HUES64 (cell line): ENCODE measurements at regions not wholly inside any gene's neighbourhood (a gene's known extent, or its start where the extent isn't known, plus 50 kb on each side); places are given as distances from the start of the nearest gene placed in this dataset.

ENCODE experiments used
- H3K27ac ChIP-seq: 2 replicates; pipeline ENCODE4 v1.7.0; 2013; ENCODE audit warnings: low read depth, low read length, inconsistent platforms
- H3K27me3 ChIP-seq: 2 replicates; pipeline ENCODE4 v1.6.1; 2013; ENCODE audit warnings: mild to moderate bottlenecking, low read length; ENCODE audit not compliant: insufficient read depth
- H3K36me3 ChIP-seq: 2 replicates; pipeline ENCODE4 v1.6.1; 2013; ENCODE audit warnings: mild to moderate bottlenecking, low read length; ENCODE audit not compliant: insufficient read depth
- H3K4me1 ChIP-seq: 2 replicates; pipeline ENCODE4 v1.6.1; 2013; ENCODE audit warnings: mild to moderate bottlenecking, low read length, moderate library complexity; ENCODE audit not compliant: insufficient read depth
- H3K4me3 ChIP-seq: 2 replicates; pipeline ENCODE4 v1.5.1; 2013; ENCODE audit warnings: mild to moderate bottlenecking, low read length, moderate library complexity
- H3K9ac ChIP-seq: 2 replicates; pipeline ENCODE4 v1.6.1; 2013; ENCODE audit warnings: mild to moderate bottlenecking, low read depth, low read length
- H3K9me3 ChIP-seq: 2 replicates; pipeline ENCODE4 v1.6.1; 2013; ENCODE audit warnings: low read depth, low read length; ENCODE audit not compliant: insufficient read depth
- WGBS: fragments of 150-250, 120-280 bp; methylation state at CpG from one replicate; pipeline ENCODE4 v1.1.7; 2013; ENCODE audit warnings: missing lambda C conversion rate; 5-methylcytosine and 5-hydroxymethylcytosine counted together

DNA sequence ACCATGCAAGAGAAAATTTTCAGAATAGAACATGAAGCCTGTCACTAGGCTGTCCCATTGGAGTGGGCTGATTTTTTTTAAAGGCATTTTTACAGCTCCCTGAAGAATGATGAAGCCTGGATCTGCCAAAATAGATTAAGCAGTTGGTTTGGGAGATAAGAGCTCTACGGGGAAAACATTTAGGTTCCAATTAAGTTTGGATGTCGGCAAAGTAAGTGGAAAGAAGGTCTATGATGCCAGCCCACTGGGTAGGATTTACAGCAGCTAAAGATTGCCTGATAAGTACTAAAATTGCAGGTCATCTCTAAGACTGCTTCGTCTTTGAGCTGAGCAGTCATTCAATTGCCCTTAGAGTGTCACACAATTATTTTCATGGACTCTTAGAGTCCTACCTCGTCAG, 939.2 kb upstream of the CELF2 start:
- Histone ChIP-seq H3K27ac (no peak overlapping the region), H3K9me3 (peaks cover 15% of the 10 kb centered on the region), H3K27me3 (no peaks in the 10 kb centered on the region), H3K9ac (no peak overlapping the region), H3K4me1 (no peaks in the 10 kb centered on the region), H3K36me3 (no peaks in the 10 kb centered on the region), H3K4me3 (no peak overlapping the region)
- 89% methylated on average over 4 of the region's 4 CpGs for WGBS

DNA sequence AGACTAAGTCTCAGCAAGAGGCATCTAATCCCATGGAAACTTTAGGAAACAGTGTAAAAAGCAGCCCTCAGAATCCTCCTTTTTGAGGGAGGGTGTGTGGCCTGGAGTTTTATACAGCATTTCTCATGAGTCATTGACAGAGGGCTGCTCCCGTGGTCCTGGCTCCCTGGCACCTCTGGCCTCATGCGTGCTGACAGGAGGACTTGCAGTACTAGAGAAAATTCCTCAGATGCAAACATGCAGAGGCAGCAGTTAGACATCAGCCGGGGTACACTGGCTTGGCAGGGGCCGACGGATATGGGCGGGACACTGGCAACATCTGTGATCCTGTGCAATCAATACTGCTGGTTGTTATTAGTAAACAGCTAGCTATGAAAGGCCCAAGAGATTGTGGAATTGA, 925.1 kb upstream of the CELF2 start:
- 80% methylated on average over 6 of the region's 6 CpGs for WGBS

DNA sequence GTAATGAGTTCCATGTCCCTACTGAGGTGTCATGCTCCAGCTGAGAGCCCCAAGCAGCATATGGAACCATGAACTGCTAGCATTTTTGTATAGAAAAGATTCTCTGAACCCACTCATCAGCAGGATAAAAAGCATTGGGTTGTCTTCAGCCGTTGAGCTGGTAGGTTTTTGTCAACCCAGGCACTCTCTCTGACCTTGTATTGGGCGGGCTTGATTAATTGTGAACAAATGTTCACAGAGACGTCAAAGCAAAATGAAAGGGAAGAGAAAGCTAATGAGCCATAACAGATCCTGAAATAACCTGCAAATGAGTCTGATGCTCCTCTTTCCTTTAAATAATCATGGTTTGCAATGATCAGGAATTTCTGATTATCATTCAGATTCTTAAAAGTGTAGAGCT, 924.7 kb upstream of the CELF2 start:
- 96% methylated on average over 3 of the region's 3 CpGs for whole genome bisulfite sequencing
- no peak overlapping the region for H3K4me3 ChIP-seq
- no peak overlapping the region for H3K9ac ChIP-seq
- H3K9me3 ChIP-seq, result no peaks in the 10 kb centered on the region
- peaks cover 3% of the 10 kb centered on the region; the same call in 1 of the 2 replicates for H3K4me1 ChIP-seq
- no peak overlapping the region for H3K27ac ChIP-seq
- H3K27me3 ChIP-seq, result no peaks in the 10 kb centered on the region
- no peaks in the 10 kb centered on the region for H3K36me3 ChIP-seq

More for the DNA sequence above, 925.1 kb upstream of the CELF2 start:
- Histone ChIP-seq H3K4me3 (no peak overlapping the region), H3K9ac (no peak overlapping the region), H3K27ac (no peak overlapping the region), H3K9me3 (0 out of 2 replicates have a peak, but pooled peaks cover 4% of the 10 kb centered on the region), H3K4me1 (peaks cover 3% of the 10 kb centered on the region; the same call in 1 of the 2 replicates), H3K36me3 (no peaks in the 10 kb centered on the region), H3K27me3 (no peaks in the 10 kb centered on the region)

DNA sequence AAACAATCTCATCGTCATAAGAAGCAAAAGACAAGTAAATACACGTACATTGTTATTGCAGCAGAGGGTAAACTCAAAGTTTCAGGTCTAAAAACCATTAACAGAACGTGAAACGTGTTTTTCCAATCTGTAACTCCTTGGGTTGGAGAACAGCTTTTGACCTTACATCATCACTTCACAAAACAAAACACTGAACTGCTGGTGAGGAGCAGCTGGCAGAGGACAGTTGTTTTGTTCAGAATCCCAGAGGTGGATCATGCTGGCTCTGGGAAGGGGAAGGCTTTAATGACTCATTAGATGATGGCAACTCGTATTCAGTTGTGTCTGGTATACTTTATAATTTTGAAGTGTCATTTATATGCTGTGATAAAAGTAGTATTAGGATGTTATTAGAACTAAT, 923.0 kb upstream of the CELF2 start:
- Histone ChIP-seq H3K4me3 (no peak overlapping the region), H3K4me1 (peaks cover 3% of the 10 kb centered on the region; the same call in 1 of the 2 replicates), H3K27ac (no peak overlapping the region), H3K9me3 (peaks cover 1% of the 10 kb centered on the region; the same call in 1 of the 2 replicates), H3K9ac (no peak overlapping the region), H3K36me3 (no peaks in the 10 kb centered on the region), H3K27me3 (no peaks in the 10 kb centered on the region)
- 94% methylated on average over 5 of the region's 5 CpGs for WGBS

DNA sequence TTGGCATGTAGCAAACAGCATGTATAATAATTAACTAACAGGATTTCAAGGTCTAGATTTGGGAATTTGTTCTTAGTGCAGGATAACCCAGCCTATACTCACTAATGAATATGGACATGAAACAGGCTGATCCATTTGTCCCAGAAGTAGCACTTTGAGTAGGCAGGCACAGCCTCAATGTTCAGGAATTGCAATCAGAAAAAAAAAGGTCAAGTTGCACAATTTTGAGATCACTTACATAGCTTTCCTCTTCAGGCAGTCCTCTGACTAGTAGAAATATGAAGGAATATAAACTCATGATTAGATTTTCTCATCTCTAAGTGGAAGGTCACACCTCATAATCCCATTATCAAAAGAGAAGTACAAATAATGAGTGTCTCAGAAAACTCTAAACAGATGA, 921.4 kb upstream of the CELF2 start:
- Histone ChIP-seq H3K9me3 (peaks cover 4% of the 10 kb centered on the region; the same call in 1 of the 2 replicates), H3K4me3 (no peak overlapping the region), H3K4me1 (peaks cover 3% of the 10 kb centered on the region; the same call in 1 of the 2 replicates), H3K27ac (no peak overlapping the region), H3K9ac (no peak overlapping the region), H3K27me3 (no peaks in the 10 kb centered on the region), H3K36me3 (no peaks in the 10 kb centered on the region)

DNA sequence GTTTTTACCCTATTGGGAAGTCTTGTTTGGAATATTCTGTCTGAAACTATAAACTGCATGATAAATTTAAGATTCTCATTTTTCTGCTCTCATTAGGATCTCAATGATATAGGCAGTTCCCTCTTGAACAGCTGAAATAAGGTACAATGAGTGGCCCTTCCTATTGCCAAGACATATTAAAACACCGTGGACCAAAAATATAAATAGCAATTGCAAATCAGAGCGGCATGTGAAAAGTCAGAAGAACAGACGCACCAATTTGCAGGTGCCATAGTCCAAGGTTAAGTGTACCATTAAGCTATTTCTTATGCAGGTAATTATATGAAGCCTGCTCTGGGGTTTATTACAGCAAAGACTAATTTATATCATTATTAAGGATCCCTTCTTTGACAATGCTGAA, 920.8 kb upstream of the CELF2 start:
- Histone ChIP-seq H3K9ac (no peak overlapping the region), H3K27me3 (no peaks in the 10 kb centered on the region), H3K4me1 (peaks cover 3% of the 10 kb centered on the region; the same call in 1 of the 2 replicates), H3K4me3 (no peak overlapping the region), H3K27ac (no peak overlapping the region), H3K36me3 (no peaks in the 10 kb centered on the region), H3K9me3 (peaks cover 4% of the 10 kb centered on the region; the same call in 1 of the 2 replicates)
- WGBS, result 97% methylated on average over 3 of the region's 3 CpGs

DNA sequence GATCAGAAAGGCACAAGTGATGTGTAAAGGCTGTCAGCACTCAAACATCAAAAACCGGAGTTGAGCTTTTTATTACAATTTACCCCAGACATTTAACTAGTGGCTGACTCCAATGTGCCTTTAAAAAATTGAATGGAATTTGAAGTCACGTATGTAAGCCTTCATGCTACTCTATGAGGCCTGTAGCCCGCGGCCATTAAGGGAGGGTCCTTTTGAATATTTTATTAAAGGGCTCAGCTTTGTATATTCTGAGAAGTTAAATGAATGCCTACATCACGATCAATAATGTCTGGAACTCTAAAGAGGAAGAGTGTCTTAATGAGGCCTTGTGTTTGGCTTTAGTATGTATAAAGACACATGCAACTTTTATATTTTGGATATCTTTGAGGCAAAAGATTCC, 916.6 kb upstream of the CELF2 start:
- no peaks in the 10 kb centered on the region for H3K36me3 ChIP-seq
- WGBS, result 97% methylated on average over 5 of the region's 5 CpGs
- no peak overlapping the region for H3K9ac ChIP-seq
- H3K4me1 ChIP-seq, result no peaks in the 10 kb centered on the region
- no peak overlapping the region for H3K27ac ChIP-seq
- no peak overlapping the region for H3K4me3 ChIP-seq
- peaks cover 4% of the 10 kb centered on the region; the same call in 1 of the 2 replicates for H3K9me3 ChIP-seq
- H3K27me3 ChIP-seq, result no peaks in the 10 kb centered on the region

DNA sequence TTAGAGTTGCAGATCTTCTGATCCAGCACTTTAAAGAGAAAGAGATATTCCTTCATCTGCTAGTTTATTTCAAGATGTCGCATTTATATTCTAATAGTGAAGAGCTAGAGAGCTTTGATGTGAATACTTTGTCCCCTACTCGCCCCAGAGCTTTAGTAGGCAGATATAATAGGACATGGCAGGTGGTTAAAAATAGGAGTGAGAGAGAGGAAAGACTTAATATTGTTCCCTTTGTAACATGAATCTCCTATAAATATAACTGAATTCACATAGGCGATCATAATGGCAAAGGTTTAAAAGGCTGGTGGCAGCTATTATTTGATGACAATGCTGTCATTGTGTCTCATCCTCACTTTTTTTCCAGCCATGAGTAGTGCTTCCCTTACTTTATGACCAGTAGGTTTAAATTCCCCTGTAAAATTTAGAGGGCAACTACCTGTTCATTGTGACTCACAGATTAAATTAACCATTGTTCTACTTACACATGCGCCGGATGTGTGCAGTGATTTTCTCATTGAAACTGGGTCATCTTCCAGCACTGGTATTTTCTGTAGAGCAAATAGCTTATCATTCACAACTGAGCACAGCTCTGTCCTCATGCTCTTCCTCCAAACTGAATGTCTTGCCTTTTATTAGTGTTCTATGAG, 906.7 kb upstream of the CELF2 start:
- peaks cover 3% of the 10 kb centered on the region; the same call in 1 of the 2 replicates for H3K9me3 ChIP-seq
- H3K4me1 ChIP-seq, result no peaks in the 10 kb centered on the region
- H3K27me3 ChIP-seq, result no peaks in the 10 kb centered on the region
- 98% methylated on average over 5 of the region's 5 CpGs for WGBS
- no peak overlapping the region for H3K4me3 ChIP-seq
- no peaks in the 10 kb centered on the region for H3K36me3 ChIP-seq
- H3K27ac ChIP-seq, result no peak overlapping the region
- no peak overlapping the region for H3K9ac ChIP-seq

DNA sequence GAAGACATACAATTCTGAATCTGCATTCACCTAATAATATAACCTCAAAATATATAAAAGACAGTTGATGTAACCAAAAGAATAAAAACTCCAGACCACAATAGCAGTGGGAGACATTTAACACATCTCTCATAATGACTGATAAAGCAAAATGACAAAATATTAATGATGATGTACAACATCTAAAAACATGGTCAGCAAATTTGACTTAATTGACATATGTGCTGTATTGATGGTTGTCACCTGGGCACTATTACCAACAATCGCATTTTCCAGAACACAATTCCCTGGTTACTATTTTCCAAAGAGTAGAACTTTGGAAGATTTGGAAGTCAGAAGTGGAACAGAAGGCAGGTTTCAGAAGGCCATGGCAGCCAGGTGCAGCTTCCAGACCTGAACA, 899.5 kb upstream of the CELF2 start:
- Histone ChIP-seq H3K9me3 (peaks cover 10% of the 10 kb centered on the region; the same call in 1 of the 2 replicates), H3K4me3 (no peak overlapping the region), H3K27ac (no peak overlapping the region), H3K27me3 (no peaks in the 10 kb centered on the region), H3K36me3 (no peaks in the 10 kb centered on the region), H3K4me1 (no peaks in the 10 kb centered on the region), H3K9ac (no peak overlapping the region)
- no CpG with 5 or more reads among the region's 1 CpG for WGBS

DNA sequence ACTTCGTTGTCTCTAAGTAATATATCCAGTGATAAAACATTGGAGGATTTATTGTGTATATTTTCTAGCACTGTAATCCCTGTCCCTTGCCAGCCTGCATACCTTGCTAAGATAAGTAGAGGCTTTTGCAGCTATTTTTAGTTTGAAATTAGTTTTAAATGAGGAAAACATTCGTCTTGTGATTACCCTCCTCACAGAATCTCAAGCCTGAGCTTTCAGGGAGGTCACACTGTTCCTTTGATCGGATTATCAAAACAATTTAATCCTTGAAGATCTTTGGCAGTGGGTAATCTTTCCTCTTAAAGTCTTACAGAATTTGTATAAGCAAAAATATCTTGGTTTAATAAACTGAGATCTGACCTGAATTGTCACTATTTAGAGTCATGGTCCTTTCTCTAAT, 897.0 kb upstream of the CELF2 start:
- no peak overlapping the region for H3K27ac ChIP-seq
- no peak overlapping the region for H3K4me3 ChIP-seq
- H3K36me3 ChIP-seq, result no peaks in the 10 kb centered on the region
- no peaks in the 10 kb centered on the region for H3K27me3 ChIP-seq
- no peaks in the 10 kb centered on the region for H3K4me1 ChIP-seq
- WGBS, result 100% methylated on average over 1 of the region's 3 CpGs
- no peak overlapping the region for H3K9ac ChIP-seq
- H3K9me3 ChIP-seq, result peaks cover 7% of the 10 kb centered on the region; the same call in 1 of the 2 replicates

DNA sequence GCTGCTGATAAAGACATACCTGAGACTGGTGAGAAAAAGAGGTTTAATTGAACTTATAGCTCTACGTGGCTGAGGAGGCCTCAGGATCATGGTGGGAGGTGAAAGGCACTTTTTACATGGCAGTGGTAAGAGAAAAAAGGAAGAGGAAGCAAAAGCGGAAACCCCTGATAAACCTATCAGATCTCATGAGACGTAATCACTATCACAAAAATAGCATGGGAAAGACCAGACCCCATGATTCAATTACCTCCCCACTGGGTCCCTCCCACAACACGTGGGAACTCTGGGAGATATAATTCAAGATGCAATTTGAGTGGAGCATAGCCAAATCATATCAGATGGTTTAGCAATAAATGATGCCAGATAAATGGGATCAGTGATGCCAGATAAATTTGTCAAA, 892.0 kb upstream of the CELF2 start:
- Histone ChIP-seq H3K27ac (no peak overlapping the region), H3K4me3 (no peak overlapping the region), H3K27me3 (no peaks in the 10 kb centered on the region), H3K4me1 (no peaks in the 10 kb centered on the region), H3K36me3 (no peaks in the 10 kb centered on the region), H3K9ac (no peak overlapping the region), H3K9me3 (no peaks in the 10 kb centered on the region)
- 95% methylated on average over 3 of the region's 4 CpGs for WGBS

DNA sequence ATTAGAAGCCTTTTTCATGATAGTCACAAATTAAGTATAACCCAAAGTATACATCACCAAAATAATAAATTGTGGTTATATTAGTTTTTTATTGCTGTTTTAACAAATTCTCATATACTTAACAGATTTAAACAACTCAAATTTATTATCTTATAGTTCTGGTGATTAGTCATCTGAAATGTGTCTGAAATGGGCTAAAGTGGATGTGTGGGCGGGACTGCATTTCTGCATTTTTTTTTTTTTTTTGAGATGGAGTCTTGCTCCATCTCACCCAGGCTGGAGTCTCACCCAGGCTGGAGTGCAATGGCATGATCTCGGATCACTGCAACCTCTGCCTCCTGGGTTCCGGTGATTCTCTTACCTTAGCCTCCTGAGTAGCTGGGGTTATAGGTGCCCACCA, 891.5 kb upstream of the CELF2 start:
- WGBS, result 98% methylated on average over 3 of the region's 3 CpGs
- Histone ChIP-seq H3K4me1 (no peaks in the 10 kb centered on the region), H3K9ac (no peak overlapping the region), H3K36me3 (no peaks in the 10 kb centered on the region), H3K9me3 (no peaks in the 10 kb centered on the region), H3K27me3 (no peaks in the 10 kb centered on the region), H3K4me3 (no peak overlapping the region), H3K27ac (no peak overlapping the region)
